ENCODE measurements at regions not wholly inside any gene's neighbourhood (a gene's known extent, or its start where the extent isn't known, plus 50 kb on each side); places are given as distances from the start of the nearest gene placed in this dataset.

- Histone ChIP-seq H3K4me1 (no peaks in the 10 kb centered on the region), H3K27me3 (no peaks in the 10 kb centered on the region), H3K4me3 (no peak overlapping the region), H3K9me3 (peaks cover 0 to 7% (median 2%) of the 10 kb centered on the region in 4 donors), H3K36me3 (no peaks in the 10 kb centered on the region), H3K27ac (no peak overlapping the region)
- no peak for DNase-seq
- intact Hi-C loops (cut with DNase I; ENCODE audit: low total_unique reads) = no loop called here
- no peak for TF ChIP-seq EP300 (IDR thresholded peaks at IDR 0.05)
- no peak for TF ChIP-seq POLR2A (IDR thresholded peaks at IDR 0.05)
- TF ChIP-seq, protein P1, sequence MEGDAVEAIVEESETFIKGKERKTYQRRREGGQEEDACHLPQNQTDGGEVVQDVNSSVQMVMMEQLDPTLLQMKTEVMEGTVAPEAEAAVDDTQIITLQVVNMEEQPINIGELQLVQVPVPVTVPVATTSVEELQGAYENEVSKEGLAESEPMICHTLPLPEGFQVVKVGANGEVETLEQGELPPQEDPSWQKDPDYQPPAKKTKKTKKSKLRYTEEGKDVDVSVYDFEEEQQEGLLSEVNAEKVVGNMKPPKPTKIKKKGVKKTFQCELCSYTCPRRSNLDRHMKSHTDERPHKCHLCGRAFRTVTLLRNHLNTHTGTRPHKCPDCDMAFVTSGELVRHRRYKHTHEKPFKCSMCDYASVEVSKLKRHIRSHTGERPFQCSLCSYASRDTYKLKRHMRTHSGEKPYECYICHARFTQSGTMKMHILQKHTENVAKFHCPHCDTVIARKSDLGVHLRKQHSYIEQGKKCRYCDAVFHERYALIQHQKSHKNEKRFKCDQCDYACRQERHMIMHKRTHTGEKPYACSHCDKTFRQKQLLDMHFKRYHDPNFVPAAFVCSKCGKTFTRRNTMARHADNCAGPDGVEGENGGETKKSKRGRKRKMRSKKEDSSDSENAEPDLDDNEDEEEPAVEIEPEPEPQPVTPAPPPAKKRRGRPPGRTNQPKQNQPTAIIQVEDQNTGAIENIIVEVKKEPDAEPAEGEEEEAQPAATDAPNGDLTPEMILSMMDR (IDR thresholded peaks at IDR 0.05) = no peak
- no peak for TF ChIP-seq POLR2AphosphoS5 (IDR thresholded peaks at IDR 0.05)
These were observed 241.0 kb upstream of the ZNF717 start for GRCh38 chr3:76026379-76026778.

GRCh38 chr3:76028774-76029173, 243.4 kb upstream of the ZNF717 start:
- DNase-seq = no peak
- no peaks in the 10 kb centered on the region for H3K36me3 ChIP-seq
- intact Hi-C loops (cut with DNase I; ENCODE audit: low total_unique reads) = no loop called here
- no peak for TF ChIP-seq EP300 (IDR thresholded peaks at IDR 0.05)
- no peak for TF ChIP-seq POLR2AphosphoS5 (IDR thresholded peaks at IDR 0.05)
- TF ChIP-seq POLR2A (IDR thresholded peaks at IDR 0.05) = no peak
- H3K4me1 ChIP-seq = no peaks in the 10 kb centered on the region
- no peak overlapping the region for H3K4me3 ChIP-seq
- no peak overlapping the region for H3K27ac ChIP-seq
- peaks cover 0 to 7% (median 2%) of the 10 kb centered on the region in 4 donors for H3K9me3 ChIP-seq
- no peaks in the 10 kb centered on the region for H3K27me3 ChIP-seq

DNA sequence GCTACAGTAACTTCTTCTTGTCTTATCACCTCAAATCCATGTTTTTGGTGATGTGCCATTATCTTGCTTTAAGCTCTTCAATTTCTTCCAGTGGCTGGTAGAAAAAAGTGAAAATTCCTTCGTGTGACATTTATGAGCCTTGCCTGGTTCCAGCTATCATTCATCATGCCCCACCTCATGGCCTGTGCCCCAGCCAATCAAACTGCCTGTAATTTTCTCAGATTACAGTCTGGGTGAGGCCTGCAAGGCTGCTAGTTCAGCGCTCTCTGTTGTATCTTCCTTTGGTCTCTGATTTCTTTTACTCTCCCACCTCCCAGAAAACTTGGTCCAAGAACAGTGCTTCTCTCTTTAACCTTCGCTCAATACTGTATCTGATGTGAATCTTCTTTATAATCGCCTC, 249.3 kb upstream of the ZNF717 start:
- H3K27ac ChIP-seq = no peak overlapping the region
- intact Hi-C loops (cut with DNase I; ENCODE audit: low total_unique reads) = no loop called here
- no peaks in the 10 kb centered on the region for H3K4me1 ChIP-seq
- WGBS, 5 donors = 62 to 73% (median 65%) methylated on average over 4 of the region's 4 CpGs
- peaks cover 0 to 10% (median 5%) of the 10 kb centered on the region in 4 donors for H3K9me3 ChIP-seq
- DNase-seq = no peak
- no peak overlapping the region for H3K4me3 ChIP-seq
- no peak for TF ChIP-seq EP300 (IDR thresholded peaks at IDR 0.05)
- TF ChIP-seq POLR2A (IDR thresholded peaks at IDR 0.05) = no peak
- TF ChIP-seq, protein P1 (IDR thresholded peaks at IDR 0.05) = no peak
- no peak for TF ChIP-seq POLR2AphosphoS5 (IDR thresholded peaks at IDR 0.05)
- H3K27me3 ChIP-seq = no peaks in the 10 kb centered on the region
- H3K36me3 ChIP-seq = no peaks in the 10 kb centered on the region

DNA sequence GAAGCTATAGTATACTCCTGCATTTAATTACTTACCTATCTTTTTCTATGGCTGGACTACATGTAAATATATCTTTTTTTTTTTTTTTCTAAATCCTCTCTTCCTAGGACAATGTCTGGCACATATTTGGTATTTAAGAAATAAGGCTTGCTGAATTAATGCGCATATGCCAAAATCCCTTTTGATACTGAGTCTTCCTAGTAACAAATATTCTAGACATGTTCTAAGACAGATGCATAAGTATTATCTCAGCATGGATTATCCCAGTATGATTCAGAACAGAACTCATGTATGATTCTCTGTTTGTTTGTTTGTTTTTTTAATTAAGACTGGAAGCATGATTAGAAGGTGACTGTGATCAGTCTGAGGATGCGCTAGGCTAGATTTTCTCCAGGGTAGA, 249.8 kb upstream of the ZNF717 start:
- 70 to 100% (median 96%) methylated on average over 2 of the region's 2 CpGs for WGBS, 5 donors
- H3K27me3 ChIP-seq = no peaks in the 10 kb centered on the region
- H3K9me3 ChIP-seq = peaks cover 0 to 9% (median 4%) of the 10 kb centered on the region in 4 donors
- no peaks in the 10 kb centered on the region for H3K4me1 ChIP-seq
- H3K27ac ChIP-seq = no peak overlapping the region
- H3K4me3 ChIP-seq = no peak overlapping the region
- intact Hi-C loops (cut with DNase I; ENCODE audit: low total_unique reads) = no loop called here
- no peaks in the 10 kb centered on the region for H3K36me3 ChIP-seq
- TF ChIP-seq EP300 (IDR thresholded peaks at IDR 0.05) = no peak
- no peak for DNase-seq

DNA sequence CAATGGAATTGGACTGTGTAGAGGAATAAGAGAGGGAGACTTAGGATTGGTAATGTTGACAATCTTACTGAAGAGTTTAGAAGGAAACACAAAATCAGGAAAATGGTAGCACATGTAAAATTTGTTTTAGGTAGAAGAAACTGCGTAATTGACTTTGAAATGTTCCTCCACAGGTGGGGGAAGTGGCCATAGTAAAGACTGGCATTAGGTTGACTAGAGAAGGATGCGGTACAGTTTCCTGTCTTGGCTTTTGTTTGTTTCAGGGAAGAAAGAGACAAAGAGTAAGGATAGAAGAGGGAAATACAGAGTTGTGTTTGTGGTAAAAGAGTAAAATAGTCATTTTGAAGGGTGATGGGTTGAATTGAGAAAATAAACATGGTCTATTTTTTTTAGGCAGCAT, 253.6 kb upstream of the ZNF717 start:
- intact Hi-C loops (cut with DNase I; ENCODE audit: low total_unique reads) = no loop called here
- peaks cover 0 to 5% (median 2%) of the 10 kb centered on the region in 4 donors for H3K9me3 ChIP-seq
- no peak overlapping the region for H3K4me3 ChIP-seq
- no peaks in the 10 kb centered on the region for H3K36me3 ChIP-seq
- no peak for DNase-seq
- WGBS, 5 donors = 59 to 75% (median 70%) methylated on average over 2 of the region's 2 CpGs
- no peak overlapping the region for H3K27ac ChIP-seq
- no peak for TF ChIP-seq EP300 (IDR thresholded peaks at IDR 0.05)
- TF ChIP-seq POLR2AphosphoS5 (IDR thresholded peaks at IDR 0.05) = no peak
- no peak for TF ChIP-seq POLR2A (IDR thresholded peaks at IDR 0.05)
- TF ChIP-seq, protein P1 (IDR thresholded peaks at IDR 0.05) = no peak
- H3K4me1 ChIP-seq = no peaks in the 10 kb centered on the region
- H3K27me3 ChIP-seq = no peaks in the 10 kb centered on the region

All from stomach (tissue), 8 donors.